ENCODE measurements at regions not wholly inside any gene's neighbourhood (a gene's known extent, or its start where the extent isn't known, plus 50 kb on each side); places are given as distances from the start of the nearest gene placed in this dataset.

GRCh38 chr7:109029866-109030265 is 460.2 kb downstream of the DNAJB9 start:
- TF ChIP-seq CTCF (IDR thresholded peaks at IDR 0.05; ENCODE audit: low read depth, low read length, poor library complexity, severe bottlenecking) (no peak), EZH2phosphoT487 (IDR thresholded peaks at IDR 0.05; ENCODE audit: borderline replicate concordance, low read length) (no peak)
